NT2/D1 (cell line): ENCODE measurements at regions not wholly inside any gene's neighbourhood (a gene's known extent, or its start where the extent isn't known, plus 50 kb on each side); places are given as distances from the start of the nearest gene placed in this dataset.
"Not testable (repeated sequence)": the region's sequence is repeated elsewhere in the genome, so short reads cannot be mapped to it uniquely, and the experiment has no call there.

Experiments used
- SUZ12 ChIP-seq: IDR thresholded peaks from 2 replicates; pipeline ENCODE4 v1.6.1; 2011; ENCODE audit not compliant: insufficient read length, insufficient read depth; ENCODE audit errors: extremely low read depth
- YY1 ChIP-seq: IDR thresholded peaks from 2 replicates; pipeline ENCODE4 v1.6.1; 2011; ENCODE audit not compliant: insufficient read length, insufficient read depth
- ZNF274 ChIP-seq: IDR thresholded peaks from 2 replicates; pipeline ENCODE4 v1.6.1; 2011; ENCODE audit warnings: mild to moderate bottlenecking, low read depth, low read length

DNA sequence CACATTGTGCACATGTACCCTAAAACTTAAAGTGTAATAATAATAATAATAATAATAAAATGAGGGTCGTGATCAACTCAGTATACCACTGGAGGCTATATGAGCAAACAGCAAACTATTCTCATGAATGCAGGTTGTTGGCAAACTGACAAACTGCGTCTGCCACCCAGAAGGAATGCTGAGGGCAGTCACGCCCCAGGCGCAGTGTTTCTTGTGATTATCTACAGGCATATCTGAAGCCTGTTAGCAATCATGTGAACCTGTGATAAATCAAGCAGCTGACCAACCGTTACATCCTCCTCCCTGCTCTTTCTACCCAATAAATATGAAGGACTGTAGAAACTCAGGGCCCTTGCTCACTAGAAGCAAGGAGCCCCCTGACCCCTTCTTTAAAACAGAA lies 416.9 kb downstream of the CDH10 start:
- TF ChIP-seq YY1, ZNF274, SUZ12: not testable (repeated sequence)
